Tibial artery (tissue), 4 donors: ENCODE measurements at regions not wholly inside any gene's neighbourhood (a gene's known extent, or its start where the extent isn't known, plus 50 kb on each side); places are given as distances from the start of the nearest gene placed in this dataset.

Experiments used
- DNase-seq, 2 donors: peaks; one replicate each; pipeline ENCODE4 v3.0.0-alpha.2; 2019
- H3K27ac ChIP-seq, 2 donors: fragments of 200-600 bp; sonication (generic) in 1 of 2; 1 replicate in 1 of 2; 2 replicates in 1 of 2; pipeline ENCODE4 v1.5.1; 2018 to 2019; ENCODE audit warnings: mild to moderate bottlenecking in 1 of 2
- H3K27me3 ChIP-seq, 2 donors: fragments of 200-600 bp; sonication (generic) in 1 of 2; one replicate each; pipeline versions ENCODE4 v1.5.1 to v1.6.0; 2016 to 2019
- H3K36me3 ChIP-seq, 3 donors: fragments of 200-600 bp; sonication (generic) in 2 of 3; one replicate each; pipeline ENCODE4 v1.5.1; 2016 to 2019; ENCODE audit warnings: mild to moderate bottlenecking in 2 of 3
- H3K4me1 ChIP-seq, 4 donors: fragments of 200-600 bp; sonication (generic) in 2 of 4; 1 replicate in 3 of 4; 2 replicates in 1 of 4; pipeline ENCODE4 v1.5.1; 2016 to 2019
- H3K4me3 ChIP-seq, 2 donors: fragments of 200-600 bp; sonication (generic) in 1 of 2; 1 replicate in 1 of 2; 2 replicates in 1 of 2; pipeline ENCODE4 v1.5.1; 2018 to 2019; ENCODE audit warnings: mild to moderate bottlenecking in 2 of 2
- H3K9me3 ChIP-seq, 3 donors: fragments of 200-600 bp; sonication (generic) in 1 of 3; one replicate each; pipeline ENCODE4 v1.5.1; 2016 to 2019
- intact Hi-C: fragments of 100-400 bp; cut with DNase I; formaldehyde crosslinking; loops from one replicate; pipeline ENCODE4 v1.15.0; 2023; ENCODE audit warnings: low total_unique reads
- TF ChIP-seq, protein P1 (sequence below), 2 experiments: fragments of 200-600 bp in 1 of 2; fragments of 450-650 bp in 1 of 2; IDR thresholded peaks; one replicate each; pipeline ENCODE4 v1.5.1; 2017 to 2019; ENCODE audit warnings: antibody characterized with exemption in 2 of 2, mild to moderate bottlenecking in 1 of 2, moderate library complexity in 1 of 2

DNA sequence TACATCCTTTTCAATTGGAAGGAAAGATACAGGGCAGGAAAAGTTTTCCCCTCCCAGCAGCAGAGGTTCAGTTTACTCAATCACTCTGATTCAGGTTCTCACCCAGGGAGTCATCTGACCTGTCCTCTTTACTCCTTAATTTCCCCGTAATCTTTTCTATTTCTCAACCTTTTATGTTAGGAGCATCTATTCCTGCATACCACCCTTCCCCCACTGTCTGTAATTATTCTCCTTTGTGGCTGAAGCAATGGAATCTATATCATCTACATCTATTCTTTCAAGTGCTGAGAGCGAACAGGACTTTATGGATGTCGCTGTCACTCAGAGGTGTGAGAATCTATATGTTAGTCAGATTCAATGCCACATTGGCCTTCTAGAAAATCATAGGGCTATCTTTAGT lies 175.2 kb downstream of the NOL4 start:
- Histone ChIP-seq H3K4me1 (no peaks in the 10 kb centered on the region), H3K36me3 (no peaks in the 10 kb centered on the region), H3K27ac (no peak overlapping the region), H3K9me3 (no peaks in the 10 kb centered on the region), H3K27me3 (no peaks in the 10 kb centered on the region), H3K4me3 (no peak overlapping the region)
- TF ChIP-seq, protein P1, sequence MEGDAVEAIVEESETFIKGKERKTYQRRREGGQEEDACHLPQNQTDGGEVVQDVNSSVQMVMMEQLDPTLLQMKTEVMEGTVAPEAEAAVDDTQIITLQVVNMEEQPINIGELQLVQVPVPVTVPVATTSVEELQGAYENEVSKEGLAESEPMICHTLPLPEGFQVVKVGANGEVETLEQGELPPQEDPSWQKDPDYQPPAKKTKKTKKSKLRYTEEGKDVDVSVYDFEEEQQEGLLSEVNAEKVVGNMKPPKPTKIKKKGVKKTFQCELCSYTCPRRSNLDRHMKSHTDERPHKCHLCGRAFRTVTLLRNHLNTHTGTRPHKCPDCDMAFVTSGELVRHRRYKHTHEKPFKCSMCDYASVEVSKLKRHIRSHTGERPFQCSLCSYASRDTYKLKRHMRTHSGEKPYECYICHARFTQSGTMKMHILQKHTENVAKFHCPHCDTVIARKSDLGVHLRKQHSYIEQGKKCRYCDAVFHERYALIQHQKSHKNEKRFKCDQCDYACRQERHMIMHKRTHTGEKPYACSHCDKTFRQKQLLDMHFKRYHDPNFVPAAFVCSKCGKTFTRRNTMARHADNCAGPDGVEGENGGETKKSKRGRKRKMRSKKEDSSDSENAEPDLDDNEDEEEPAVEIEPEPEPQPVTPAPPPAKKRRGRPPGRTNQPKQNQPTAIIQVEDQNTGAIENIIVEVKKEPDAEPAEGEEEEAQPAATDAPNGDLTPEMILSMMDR (IDR thresholded peaks at IDR 0.05) = no peak
- intact Hi-C loops = no loop called here
- DNase-seq = no peak

GRCh38 chr18:34048423-34048822 lies 176.3 kb downstream of the NOL4 start:
- TF ChIP-seq, protein P1 (IDR thresholded peaks at IDR 0.05) = no peak
- H3K36me3 ChIP-seq = no peaks in the 10 kb centered on the region
- H3K4me1 ChIP-seq = no peaks in the 10 kb centered on the region
- no peak for DNase-seq
- H3K27ac ChIP-seq = no peak overlapping the region
- no peaks in the 10 kb centered on the region for H3K9me3 ChIP-seq
- intact Hi-C loops = no loop called here
- no peak overlapping the region for H3K4me3 ChIP-seq
- H3K27me3 ChIP-seq = no peaks in the 10 kb centered on the region

- Histone ChIP-seq H3K36me3 (no peaks in the 10 kb centered on the region), H3K9me3 (no peaks in the 10 kb centered on the region), H3K4me1 (no peaks in the 10 kb centered on the region), H3K27ac (no peak overlapping the region), H3K27me3 (no peaks in the 10 kb centered on the region), H3K4me3 (no peak overlapping the region)
- TF ChIP-seq, protein P1 (IDR thresholded peaks at IDR 0.05) = no peak
- no peak for DNase-seq
- intact Hi-C loops = no loop called here
These were observed 182.1 kb downstream of the NOL4 start for GRCh38 chr18:34042423-34043146.

DNA sequence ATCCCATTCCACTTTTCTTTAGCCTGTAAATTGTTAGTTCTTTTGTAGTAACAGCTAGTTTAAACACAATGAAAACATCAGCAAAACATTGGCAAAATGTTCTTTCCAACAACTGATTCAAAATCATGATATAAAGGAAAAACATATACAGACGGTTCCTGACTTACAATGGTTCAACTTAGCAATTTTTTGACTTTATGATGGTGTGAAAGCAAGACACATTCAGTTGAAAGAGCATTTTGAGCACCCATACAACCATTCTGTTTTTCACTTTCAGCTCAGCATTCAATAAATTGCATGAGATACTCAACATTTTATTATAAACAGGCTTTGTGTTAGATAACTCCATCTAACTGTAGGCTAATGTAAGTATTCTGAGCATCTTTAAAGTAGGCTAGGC lies 185.1 kb downstream of the NOL4 start:
- no peaks in the 10 kb centered on the region for H3K36me3 ChIP-seq
- TF ChIP-seq, protein P1 (IDR thresholded peaks at IDR 0.05) = no peak
- DNase-seq = no peak
- no peaks in the 10 kb centered on the region for H3K9me3 ChIP-seq
- no peak overlapping the region for H3K27ac ChIP-seq
- intact Hi-C loops = no loop called here
- no peak overlapping the region for H3K4me3 ChIP-seq
- H3K27me3 ChIP-seq = no peaks in the 10 kb centered on the region
- no peaks in the 10 kb centered on the region for H3K4me1 ChIP-seq

DNA sequence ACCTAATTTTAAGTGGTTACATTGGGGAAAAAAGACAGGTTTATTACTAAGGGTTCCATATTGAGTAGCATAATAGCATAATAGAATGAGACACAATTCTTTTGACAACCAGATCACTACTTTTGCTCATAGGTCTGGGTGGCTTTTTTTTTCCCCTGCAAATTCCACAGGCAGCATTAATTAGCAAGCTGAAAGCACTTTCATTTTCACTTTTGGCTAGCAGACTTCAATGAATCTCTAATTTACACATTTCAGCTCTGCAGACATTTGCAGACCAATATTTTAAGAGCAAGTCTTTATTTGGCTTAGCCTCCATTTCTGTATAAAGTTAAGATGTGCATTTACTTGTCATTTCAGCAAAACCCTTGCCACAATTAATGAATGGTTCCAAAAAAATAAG lies 185.5 kb downstream of the NOL4 start:
- no peaks in the 10 kb centered on the region for H3K27me3 ChIP-seq

More for the DNA sequence above, 185.5 kb downstream of the NOL4 start:
- DNase-seq = no peak
- intact Hi-C loops = no loop called here
- H3K4me1 ChIP-seq = no peaks in the 10 kb centered on the region
- H3K27ac ChIP-seq = no peak overlapping the region
- TF ChIP-seq, protein P1 (IDR thresholded peaks at IDR 0.05) = no peak
- H3K9me3 ChIP-seq = no peaks in the 10 kb centered on the region
- no peaks in the 10 kb centered on the region for H3K36me3 ChIP-seq
- no peak overlapping the region for H3K4me3 ChIP-seq
